ENCODE measurements at regions not wholly inside any gene's neighbourhood (a gene's known extent, or its start where the extent isn't known, plus 50 kb on each side); places are given as distances from the start of the nearest gene placed in this dataset.

GRCh38 chr2:237184919-237185552, 99.3 kb downstream of the COPS8 start:
- no peak overlapping the region for H3K4me3 ChIP-seq
- H3K27me3 ChIP-seq = peaks cover 0 to 4% (median 0%) of the 10 kb centered on the region in 4 donors
- no peak overlapping the region for H3K27ac ChIP-seq
- TF ChIP-seq CTCF (IDR thresholded peaks at IDR 0.05) (no peak), POLR2A (IDR thresholded peaks at IDR 0.05) (no peak)
- 74 to 76% methylated on average over 9 of the region's 9 CpGs for WGBS, 2 donors
- H3K4me1 ChIP-seq = no peaks in the 10 kb centered on the region
- DNase-seq = no peak
- no peaks in the 10 kb centered on the region for H3K9me3 ChIP-seq
- intact Hi-C loops (cut with DNase I) = no loop called here
- no peaks in the 10 kb centered on the region for H3K36me3 ChIP-seq

- no peak for DNase-seq
- TF ChIP-seq POLR2A (IDR thresholded peaks at IDR 0.05) (no peak), CTCF (IDR thresholded peaks at IDR 0.05) (no peak)
- WGBS, 2 donors = 56 to 57% methylated on average over 7 of the region's 7 CpGs
- H3K4me1 ChIP-seq = no peaks in the 10 kb centered on the region
- peaks cover 0 to 4% (median 0%) of the 10 kb centered on the region in 4 donors for H3K27me3 ChIP-seq
- no peaks in the 10 kb centered on the region for H3K36me3 ChIP-seq
- no peak overlapping the region for H3K27ac ChIP-seq
- no peaks in the 10 kb centered on the region for H3K9me3 ChIP-seq
- intact Hi-C loops (cut with DNase I) = no loop called here
- H3K4me3 ChIP-seq = no peak overlapping the region
Observed at GRCh38 chr2:237185553-237185925, 99.8 kb downstream of the COPS8 start.

- no peaks in the 10 kb centered on the region for H3K4me1 ChIP-seq
- H3K4me3 ChIP-seq = no peak overlapping the region
- TF ChIP-seq POLR2A (IDR thresholded peaks at IDR 0.05) = no peak
- TF ChIP-seq CTCF (IDR thresholded peaks at IDR 0.05) = no peak
- 84 to 85% methylated on average over 4 to 5 of the region's 5 CpGs for WGBS, 2 donors
- DNase-seq = no peak
- H3K9me3 ChIP-seq = no peaks in the 10 kb centered on the region
- no peak overlapping the region for H3K27ac ChIP-seq
- no peaks in the 10 kb centered on the region for H3K27me3 ChIP-seq
- intact Hi-C loops (cut with DNase I) = no loop called here
- H3K36me3 ChIP-seq = no peaks in the 10 kb centered on the region
Observed at GRCh38 chr2:237189799-237190198, 104.1 kb downstream of the COPS8 start.

GRCh38 chr2:237190966-237191713, 105.5 kb downstream of the COPS8 start:
- no peak for DNase-seq
- no peaks in the 10 kb centered on the region for H3K9me3 ChIP-seq
- intact Hi-C loops (cut with DNase I) = no loop called here
- no peaks in the 10 kb centered on the region for H3K36me3 ChIP-seq
- TF ChIP-seq CTCF (IDR thresholded peaks at IDR 0.05) (no peak), POLR2A (IDR thresholded peaks at IDR 0.05) (no peak)
- no peaks in the 10 kb centered on the region for H3K4me1 ChIP-seq
- H3K27ac ChIP-seq = peak overlapping the region in 3 of 4 donors; percentile 25 to 74 (median 59)
- H3K4me3 ChIP-seq = no peak overlapping the region
- H3K27me3 ChIP-seq = no peaks in the 10 kb centered on the region
- WGBS, 2 donors = 55 to 78% methylated on average over 3 to 6 of the region's 7 CpGs

- Histone ChIP-seq H3K9me3 (no peaks in the 10 kb centered on the region), H3K4me1 (no peaks in the 10 kb centered on the region), H3K27me3 (no peaks in the 10 kb centered on the region), H3K4me3 (no peak overlapping the region), H3K27ac (peak overlapping the region in 1 of 4 donors; percentile 59), H3K36me3 (no peaks in the 10 kb centered on the region)
- DNase-seq = no peak
- no peak for TF ChIP-seq POLR2A (IDR thresholded peaks at IDR 0.05)
- TF ChIP-seq CTCF (IDR thresholded peaks at IDR 0.05) = no peak
- WGBS, 2 donors = 60 to 70% methylated on average over 6 to 7 of the region's 8 CpGs
- intact Hi-C loops (cut with DNase I) = no loop called here
Observed at GRCh38 chr2:237191714-237192081, 106.0 kb downstream of the COPS8 start.

Measured in esophagus squamous epithelium (tissue), 5 donors.